ENCODE measurements at regions not wholly inside any gene's neighbourhood (a gene's known extent, or its start where the extent isn't known, plus 50 kb on each side); places are given as distances from the start of the nearest gene placed in this dataset.

- no TSS peak for BruUV-seq (replicated peaks)
- Histone ChIP-seq H3K4me2 (ENCODE audit: low read depth, low read length) (no peak overlapping the region), H2BK20ac (ENCODE audit: low read depth, low read length) (no peak overlapping the region), H3K9ac (ENCODE audit: low read depth, low read length) (no peak overlapping the region), H3K18ac (ENCODE audit: low read depth, low read length) (no peak overlapping the region), H4K20me1 (ENCODE audit: insufficient read depth, low read length) (no peaks in the 10 kb centered on the region), H3K9me3 (ENCODE audit: control insufficient read depth, insufficient read depth, low read length) (no peaks in the 10 kb centered on the region), H4K5ac (ENCODE audit: low read depth, low read length) (no peak overlapping the region), H3K4ac (ENCODE audit: low read depth, low read length) (no peak overlapping the region), H4K8ac (ENCODE audit: low read depth in 2 of 2, low read length in 2 of 2) (no peak overlapping the region), H3K36me3 (ENCODE audit: control insufficient read depth, insufficient read depth, low read length) (no peaks in the 10 kb centered on the region), H2AK5ac (ENCODE audit: low read depth, low read length) (no peak overlapping the region), H3K4me1 (ENCODE audit: control insufficient read depth, insufficient read depth, low read length) (no peaks in the 10 kb centered on the region), H2AFZ (replicated peaks; ENCODE audit: low read length, poor library complexity) (no peak overlapping the region), H3K79me1 (ENCODE audit: low read depth in 1 of 2, low read length in 2 of 2) (no peaks in the 10 kb centered on the region), H3K27me3 (ENCODE audit: control insufficient read depth, insufficient read depth, low read length) (no peaks in the 10 kb centered on the region), H3K14ac (replicated peaks; ENCODE audit: low read depth, low read length) (no peak overlapping the region), H2BK5ac (ENCODE audit: low read depth, low read length, poor library complexity, severe bottlenecking) (no peak overlapping the region), H2BK15ac (ENCODE audit: low read depth, low read length) (no peak overlapping the region), H4K91ac (ENCODE audit: insufficient read depth, low read depth, low read length) (no peak overlapping the region), H3K9me1 (ENCODE audit: insufficient read depth, low read length) (no peaks in the 10 kb centered on the region), H3K56ac (ENCODE audit: extremely low read depth, insufficient read depth, low read length) (no peak overlapping the region), H2BK120ac (ENCODE audit: low read depth, low read length) (no peak overlapping the region), H2AK9ac (replicated peaks; ENCODE audit: low read depth, low read length, poor library complexity) (no peak overlapping the region), H3K27ac (ENCODE audit: insufficient read depth, low read length) (no peak overlapping the region), H3K23ac (ENCODE audit: low read depth, low read length) (no peak overlapping the region), H3K4me3 (ENCODE audit: insufficient read depth, low read depth, low read length) (no peak overlapping the region)
- in situ Hi-C loops (cut with MboI; ENCODE audit: low sequenced_read_pairs): no loop called here
- TF ChIP-seq BHLHE40 (IDR thresholded peaks at IDR 0.05; ENCODE audit: low read depth, low read length) (no peak), MXI1 (IDR thresholded peaks at IDR 0.05; ENCODE audit: borderline replicate concordance, low read depth, low read length) (no peak), RAD21 (IDR thresholded peaks at IDR 0.05; ENCODE audit: low read length) (no peak)
- ChIA-PET CTCF (interaction anchor here (1.4 kb wide), 1 partner anchor 12 kb away, joined by 3 read pairs; no protein-coding TSS in a partner anchor), POLR2A (ENCODE audit: unreplicated experiment) (no interaction called here)
- ATAC-seq (ENCODE audit: low read depth) (no peak), DNase-seq (no peak)
- 17% methylated on average over 1 of the region's 14 CpGs; no CpG with 5 or more reads in 1 of the 2 experiments for WGBS, 2 experiments (ENCODE audit: extremely low coverage in 2 of 2, insufficient read length in 1 of 2)
- intact Hi-C loops (cut with micrococcal nuclease): no loop called here
- dilution Hi-C loops (cut with HindIII; ENCODE audit: low sequenced_read_pairs, unreplicated experiment): no loop called here
Observed at GRCh38 chr5:88539693-88540365, 271.2 kb upstream of the TMEM161B start.

All from IMR-90 (cell line).